Stomach (tissue), 8 donors: ENCODE measurements at regions not wholly inside any gene's neighbourhood (a gene's known extent, or its start where the extent isn't known, plus 50 kb on each side); places are given as distances from the start of the nearest gene placed in this dataset.

ENCODE experiments used
- DNase-seq, 2 donors: peaks; one replicate each; pipeline versions ENCODE4 v3.0.0 to v3.0.0-alpha.2; 2013 to 2019
- H3K27ac ChIP-seq, 5 donors: fragments of 200-600 bp in 4 of 5; sonication (generic) in 4 of 5; one replicate each; pipeline ENCODE4 v1.5.1; 2013 to 2019; ENCODE audit warnings: mild to moderate bottlenecking in 1 of 5, moderate library complexity in 1 of 5
- H3K27me3 ChIP-seq, 3 donors: fragments of 200-600 bp; sonication (generic); one replicate each; pipeline ENCODE4 v1.5.1; 2017 to 2019; ENCODE audit warnings: mixed run types in 1 of 3
- H3K36me3 ChIP-seq, 4 donors: fragments of 200-600 bp; sonication (generic); 1 replicate in 3 of 4; 2 replicates in 1 of 4; pipeline ENCODE4 v1.5.1; 2016 to 2019
- H3K4me1 ChIP-seq, 4 donors: fragments of 200-600 bp; sonication (generic); one replicate each; pipeline ENCODE4 v1.5.1; 2016 to 2019
- H3K4me3 ChIP-seq, 4 donors: fragments of 200-600 bp; sonication (generic) in 3 of 4; one replicate each; pipeline ENCODE4 v1.5.1; 2016 to 2019; ENCODE audit warnings: mild to moderate bottlenecking in 1 of 4
- H3K9me3 ChIP-seq, 4 donors: fragments of 200-600 bp; sonication (generic); one replicate each; pipeline ENCODE4 v1.5.1; 2016 to 2019
- CTCF ChIP-seq, 7 experiments: fragments of 450-650 bp in 4 of 7; fragments of 200-600 bp in 3 of 7; sonication (generic) in 3 of 7; IDR thresholded peaks; one replicate each; pipeline ENCODE4 v1.5.1; 2016 to 2019; ENCODE audit warnings: antibody characterized with exemption in 7 of 7, control low read depth in 2 of 7, mild to moderate bottlenecking in 1 of 7
- EP300 ChIP-seq: sonication (generic); formaldehyde crosslinking; IDR thresholded peaks from one replicate; pipeline ENCODE4 v1.6.1; 2017; ENCODE audit warnings: antibody characterized with exemption
- POLR2A ChIP-seq, 4 donors: fragments of 450-650 bp; IDR thresholded peaks; one replicate each; pipeline ENCODE4 v1.6.1; 2016; ENCODE audit warnings: antibody characterized with exemption in 4 of 4, control low read depth in 2 of 4, mild to moderate bottlenecking in 1 of 4, moderate library complexity in 1 of 4
- POLR2AphosphoS5 ChIP-seq, 3 donors: sonication (generic); formaldehyde crosslinking; IDR thresholded peaks; one replicate each; pipeline ENCODE4 v1.6.1; 2016; ENCODE audit warnings: antibody characterized with exemption in 3 of 3
- WGBS, 5 donors: extraction: QIAGEN DNeasy Blood & Tissue Kit in 3 of 5; methylation state at CpG; one replicate each; pipeline versions ENCODE4 v1.1.5 to v1.1.7; 2013 to 2018; 5-methylcytosine and 5-hydroxymethylcytosine counted together
- intact Hi-C: fragments of 100-400 bp; cut with DNase I; formaldehyde crosslinking; loops from one replicate; pipeline ENCODE4 v1.15.1; 2023; ENCODE audit warnings: low total_unique reads
- donor health status: healthy with polysubstance abuse.
- donor health status: Bipolar disorder and iron deficiency.
- donor health status: healthy.

GRCh38 chr4:179757641-179758040 is 2315.4 kb upstream of the AGA start:
- Histone ChIP-seq H3K9me3 (no peaks in the 10 kb centered on the region), H3K27me3 (no peaks in the 10 kb centered on the region), H3K36me3 (no peaks in the 10 kb centered on the region), H3K27ac (no peak overlapping the region), H3K4me1 (no peaks in the 10 kb centered on the region), H3K4me3 (no peak overlapping the region)
- intact Hi-C loops: no loop called here
- DNase-seq: no peak
- WGBS, 5 donors: 23 to 53% (median 35%) methylated on average over 1 of the region's 1 CpG
- no peak for TF ChIP-seq POLR2AphosphoS5 (IDR thresholded peaks at IDR 0.05)

- H3K4me1 ChIP-seq: no peaks in the 10 kb centered on the region
- H3K27ac ChIP-seq: no peak overlapping the region
- H3K27me3 ChIP-seq: no peaks in the 10 kb centered on the region
- TF ChIP-seq POLR2A (IDR thresholded peaks at IDR 0.05) (no peak), CTCF (IDR thresholded peaks at IDR 0.05) (no peak), EP300 (no peak), POLR2AphosphoS5 (IDR thresholded peaks at IDR 0.05) (no peak)
- no peaks in the 10 kb centered on the region for H3K36me3 ChIP-seq
- peaks cover 0 to 16% (median 6%) of the 10 kb centered on the region in 4 donors for H3K9me3 ChIP-seq
- no peak for DNase-seq
- 69 to 79% (median 77%) methylated on average over 5 of the region's 5 CpGs for WGBS, 5 donors
- intact Hi-C loops: no loop called here
- no peak overlapping the region for H3K4me3 ChIP-seq
Measured at GRCh38 chr4:179762840-179763239, 2320.6 kb upstream of the AGA start.

- Histone ChIP-seq H3K27me3 (no peaks in the 10 kb centered on the region), H3K36me3 (no peaks in the 10 kb centered on the region), H3K9me3 (peaks cover 0 to 16% (median 6%) of the 10 kb centered on the region in 4 donors), H3K27ac (no peak overlapping the region), H3K4me3 (no peak overlapping the region), H3K4me1 (no peaks in the 10 kb centered on the region)
- whole genome bisulfite sequencing, 5 donors: 54 to 85% (median 77%) methylated on average over 4 of the region's 4 CpGs
- no peak for DNase-seq
- no peak for TF ChIP-seq POLR2A (IDR thresholded peaks at IDR 0.05)
- TF ChIP-seq POLR2AphosphoS5 (IDR thresholded peaks at IDR 0.05): no peak
- no peak for TF ChIP-seq CTCF (IDR thresholded peaks at IDR 0.05)
- no peak for TF ChIP-seq EP300
- intact Hi-C loops: no loop called here
Measured at GRCh38 chr4:179766938-179767337, 2324.7 kb upstream of the AGA start.

- Histone ChIP-seq H3K27ac (no peak overlapping the region), H3K27me3 (no peaks in the 10 kb centered on the region), H3K4me3 (no peak overlapping the region), H3K9me3 (peaks cover 0 to 22% (median 6%) of the 10 kb centered on the region in 4 donors), H3K4me1 (no peaks in the 10 kb centered on the region), H3K36me3 (no peaks in the 10 kb centered on the region)
- DNase-seq: no peak
- intact Hi-C loops: no loop called here
- no peak for TF ChIP-seq POLR2A (IDR thresholded peaks at IDR 0.05)
- no peak for TF ChIP-seq EP300
- no peak for TF ChIP-seq POLR2AphosphoS5 (IDR thresholded peaks at IDR 0.05)
- no peak for TF ChIP-seq CTCF (IDR thresholded peaks at IDR 0.05)
- 82 to 94% (median 90%) methylated on average over 3 of the region's 3 CpGs for WGBS, 5 donors
Measured at GRCh38 chr4:179768996-179769395, 2326.8 kb upstream of the AGA start.

- no peaks in the 10 kb centered on the region for H3K4me1 ChIP-seq
- peaks cover 0 to 6% (median 0%) of the 10 kb centered on the region in 4 donors for H3K9me3 ChIP-seq
- no peak for DNase-seq
- 32 to 54% (median 41%) methylated on average over 5 of the region's 5 CpGs for WGBS, 5 donors
- H3K27me3 ChIP-seq: no peaks in the 10 kb centered on the region
- no peaks in the 10 kb centered on the region for H3K36me3 ChIP-seq
- H3K27ac ChIP-seq: no peak overlapping the region
- no peak overlapping the region for H3K4me3 ChIP-seq
- no peak for TF ChIP-seq POLR2A (IDR thresholded peaks at IDR 0.05)
- no peak for TF ChIP-seq POLR2AphosphoS5 (IDR thresholded peaks at IDR 0.05)
- intact Hi-C loops: no loop called here
Measured at GRCh38 chr4:179797738-179798137, 2355.5 kb upstream of the AGA start.
